AG09309 (cell line): ENCODE measurements at regions not wholly inside any gene's neighbourhood (a gene's known extent, or its start where the extent isn't known, plus 50 kb on each side); places are given as distances from the start of the nearest gene placed in this dataset.

Experiments
- DNase-seq: peaks from one replicate; pipeline ENCODE4 v3.0.0-alpha.2; 2010; ENCODE audit warnings: low read depth
- H3K4me3 ChIP-seq: 2 replicates; pipeline ENCODE4 v1.5.1; 2011; ENCODE audit warnings: mild to moderate bottlenecking, low read depth, low read length, moderate library complexity; ENCODE audit not compliant: control insufficient read depth
- CTCF ChIP-seq: IDR thresholded peaks from 2 replicates; pipeline ENCODE4 v1.5.1; 2011; ENCODE audit warnings: mild to moderate bottlenecking, low read depth, low read length, inconsistent platforms; ENCODE audit not compliant: insufficient read depth, control insufficient read depth; ENCODE audit errors: missing control alignments

DNA sequence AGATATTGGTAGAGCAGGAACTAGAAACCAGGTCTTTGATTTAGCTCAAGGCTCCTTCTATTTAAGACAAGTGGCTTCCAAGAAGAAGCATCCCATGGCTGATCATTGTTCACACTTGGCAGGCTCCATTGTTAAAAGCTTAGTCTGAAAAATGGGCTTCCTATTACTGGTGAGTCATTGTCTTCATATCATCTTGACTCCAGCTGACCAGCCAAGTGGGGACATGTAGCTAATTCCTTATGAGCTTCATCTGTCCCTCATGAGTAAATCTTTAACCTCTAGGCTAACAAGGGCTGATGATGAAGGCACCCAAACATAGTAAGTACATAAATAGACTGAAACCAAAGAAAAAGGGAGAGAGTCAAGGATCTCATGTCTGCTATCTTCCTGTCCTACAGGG lies 530.3 kb upstream of the KLF4 start:
- no peak for DNase-seq
- no peak overlapping the region for H3K4me3 ChIP-seq
- TF ChIP-seq CTCF = no peak

DNA sequence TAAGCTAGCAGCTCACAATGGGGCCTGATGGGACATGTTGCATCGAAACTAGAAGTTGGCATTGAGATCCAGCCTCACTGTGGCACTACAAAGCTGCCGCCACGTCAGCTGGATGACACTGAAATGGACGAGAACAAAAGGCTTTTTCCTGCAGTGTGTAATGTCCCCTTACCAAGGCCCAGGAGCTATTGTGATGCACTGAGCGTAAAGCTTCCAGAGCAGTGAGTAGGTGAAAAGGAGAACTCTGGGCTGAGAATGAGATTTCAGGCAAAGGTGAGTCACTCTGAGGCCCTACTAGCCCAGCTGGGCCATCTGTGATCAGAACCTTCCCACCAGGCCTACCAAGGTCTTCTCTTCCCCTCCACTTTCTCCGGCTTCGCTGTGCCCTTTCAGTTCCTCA lies 528.1 kb upstream of the KLF4 start:
- no peak overlapping the region for H3K4me3 ChIP-seq
- no peak for DNase-seq
- TF ChIP-seq CTCF = no peak

- DNase-seq = no peak
- H3K4me3 ChIP-seq = no peak overlapping the region
- TF ChIP-seq CTCF = no peak
These were observed 526.9 kb upstream of the KLF4 start for GRCh38 chr9:108016446-108016845.

- H3K4me3 ChIP-seq = no peak overlapping the region
- TF ChIP-seq CTCF = no peak
- no peak for DNase-seq
These were observed 526.1 kb upstream of the KLF4 start for GRCh38 chr9:108015690-108016089.

- no peak overlapping the region for H3K4me3 ChIP-seq
- DNase-seq = no peak
- no peak for TF ChIP-seq CTCF
These were observed 524.8 kb upstream of the KLF4 start for GRCh38 chr9:108014353-108014752.

DNA sequence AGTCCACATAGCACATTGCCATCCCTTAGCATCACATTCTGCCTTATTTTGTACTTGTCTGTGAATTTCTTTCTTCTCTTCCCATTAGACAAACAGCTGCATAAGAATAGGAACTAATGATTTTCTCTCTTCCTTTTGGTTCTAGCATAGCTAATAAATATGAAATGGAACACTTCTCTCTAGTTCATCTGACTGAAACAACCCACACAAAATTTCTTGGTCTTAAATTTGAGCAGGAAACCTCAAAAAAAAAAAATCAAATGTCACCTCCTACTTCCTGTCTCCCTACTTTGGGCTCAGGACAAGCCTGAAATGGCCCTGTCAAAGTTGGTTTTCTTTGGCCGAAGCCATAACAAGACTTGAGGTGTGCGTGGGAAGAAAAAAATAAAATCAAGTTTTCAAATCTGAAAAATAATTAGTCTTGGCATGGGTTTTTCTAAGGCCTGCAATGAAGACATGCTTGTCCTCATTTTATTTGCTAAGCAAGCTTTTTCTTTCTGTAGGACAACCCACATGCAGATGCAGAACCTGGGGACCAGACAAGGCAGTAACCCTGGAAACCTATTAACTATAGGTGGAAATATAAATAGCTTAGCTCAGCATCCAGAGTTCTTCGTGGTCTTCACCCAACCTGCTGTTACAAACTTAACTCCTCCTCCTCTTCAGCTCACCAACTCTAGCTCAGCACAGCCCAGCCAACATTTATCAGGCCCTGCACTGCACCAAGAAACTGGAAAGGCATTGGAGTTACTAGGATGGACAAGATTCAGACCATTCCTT lies 523.5 kb upstream of the KLF4 start:
- TF ChIP-seq CTCF = no peak
- H3K4me3 ChIP-seq = no peak overlapping the region
- no peak for DNase-seq
